ENCODE measurements at regions not wholly inside any gene's neighbourhood (a gene's known extent, or its start where the extent isn't known, plus 50 kb on each side); places are given as distances from the start of the nearest gene placed in this dataset.

GRCh38 chr2:16003809-16004208 is 63.5 kb downstream of the MYCN start:
- no peak for TF ChIP-seq CTCF (IDR thresholded peaks at IDR 0.05)
- TF ChIP-seq POLR2A (IDR thresholded peaks at IDR 0.05): no peak

All from thyroid gland (tissue), 4 donors.